Stimulated activated CD8-positive, alpha-beta memory T cell treated with anti-CD3 and anti-CD28 coated beads, Interleukin-7, amount 100 ng/mL, for 24 hours (primary cell): ENCODE measurements at regions not wholly inside any gene's neighbourhood (a gene's known extent, or its start where the extent isn't known, plus 50 kb on each side); places are given as distances from the start of the nearest gene placed in this dataset.
A peak's percentile ranks its signal among the peaks of the same experiment; 100 is the strongest.
"Not testable (repeated sequence)": the region's sequence is repeated elsewhere in the genome, so short reads cannot be mapped to it uniquely, and the experiment has no call there.

ENCODE experiments used
- DNase-seq: peaks from one replicate; pipeline ENCODE4 v3.0.0-alpha.2; 2020; ENCODE audit warnings: low read depth

GRCh38 chr6:8993111-8993510 lies 557.8 kb upstream of the SLC35B3 start:
- DNase-seq, result no peak

- DNase-seq, result no peak
These were observed 556.5 kb upstream of the SLC35B3 start for GRCh38 chr6:8991844-8992243.

- DNase-seq, result no peak
These were observed 554.7 kb upstream of the SLC35B3 start for GRCh38 chr6:8990075-8990474.

GRCh38 chr6:8983202-8983688 lies 547.9 kb upstream of the SLC35B3 start:
- DNase-seq, result peak; percentile 31

DNA sequence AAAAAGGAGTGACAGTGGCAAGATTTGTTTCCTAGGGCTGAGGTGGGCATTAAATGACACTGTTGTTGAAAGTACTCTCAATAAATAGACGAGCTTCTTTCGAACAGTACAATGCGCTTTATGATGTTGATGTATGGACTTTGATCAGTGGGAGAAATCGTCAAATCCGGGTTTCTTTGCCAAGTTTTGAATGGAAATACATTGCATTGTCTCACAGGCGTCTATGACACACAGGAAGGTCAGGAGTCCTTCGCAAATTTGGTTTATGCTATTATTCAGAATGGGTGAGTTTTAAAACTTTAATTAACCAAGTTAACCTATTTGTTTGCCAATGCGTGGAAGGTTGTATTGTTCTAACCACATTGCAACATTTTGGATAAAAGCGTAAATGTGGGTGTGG lies 547.3 kb upstream of the SLC35B3 start:
- no peak for DNase-seq

GRCh38 chr6:8973395-8973794 lies 538.0 kb upstream of the SLC35B3 start:
- no peak for DNase-seq

GRCh38 chr6:8969747-8970146 lies 534.4 kb upstream of the SLC35B3 start:
- DNase-seq, result no peak

DNA sequence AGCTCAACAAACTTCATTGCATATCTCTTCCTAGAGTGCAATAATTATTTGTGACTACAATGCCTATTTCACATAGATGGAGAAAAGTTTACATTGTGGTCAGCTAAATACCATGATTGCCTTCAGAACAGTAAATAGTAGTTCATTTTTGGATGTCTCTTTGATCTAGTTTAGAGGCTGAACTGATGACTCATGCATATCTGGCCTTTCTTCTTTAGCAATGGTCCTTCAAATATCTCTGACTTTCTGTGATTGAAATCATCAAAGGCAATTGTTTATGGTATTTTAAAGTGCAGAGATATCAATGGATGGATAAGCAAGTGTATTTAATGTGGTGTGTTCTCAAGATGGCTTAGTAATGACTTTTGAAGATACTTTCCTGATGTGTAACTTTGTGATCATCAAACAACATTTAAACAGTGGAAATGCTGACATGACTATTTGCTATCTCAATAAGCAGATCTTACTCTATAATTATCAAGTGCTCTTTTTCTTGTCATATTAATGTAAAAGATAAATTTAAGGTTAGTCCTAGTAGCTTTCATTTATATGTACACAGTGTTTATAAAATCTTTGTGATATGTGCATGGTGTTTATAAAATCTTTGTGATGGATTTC lies 523.7 kb upstream of the SLC35B3 start:
- DNase-seq, result no peak

- no peak for DNase-seq
These were observed 518.0 kb upstream of the SLC35B3 start for GRCh38 chr6:8953310-8953709.

- DNase-seq, result no peak
These were observed 513.4 kb upstream of the SLC35B3 start for GRCh38 chr6:8948733-8949132.

- DNase-seq, result no peak
These were observed 512.6 kb upstream of the SLC35B3 start for GRCh38 chr6:8947900-8948299.

DNA sequence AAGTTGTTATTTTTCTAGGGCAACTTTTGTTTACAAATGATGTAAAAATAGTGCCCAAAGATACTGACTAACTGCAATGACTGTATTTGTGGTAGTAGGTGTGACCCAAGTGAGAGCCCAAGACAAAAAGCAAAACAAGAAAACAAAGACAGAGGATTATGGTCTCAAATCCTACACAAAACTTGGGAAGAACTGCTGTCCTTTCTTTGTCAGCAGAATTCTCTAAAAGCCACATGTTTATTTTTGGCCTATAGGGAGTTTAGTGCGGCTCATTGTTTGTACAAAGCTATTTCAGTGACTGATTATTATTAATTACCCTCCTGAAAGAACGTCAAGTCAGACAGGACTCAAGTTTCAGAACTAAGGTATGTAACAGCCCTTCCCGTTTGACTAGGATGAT lies 509.2 kb upstream of the SLC35B3 start:
- DNase-seq, result no peak

GRCh38 chr6:8943073-8943472 lies 507.7 kb upstream of the SLC35B3 start:
- no peak for DNase-seq

DNA sequence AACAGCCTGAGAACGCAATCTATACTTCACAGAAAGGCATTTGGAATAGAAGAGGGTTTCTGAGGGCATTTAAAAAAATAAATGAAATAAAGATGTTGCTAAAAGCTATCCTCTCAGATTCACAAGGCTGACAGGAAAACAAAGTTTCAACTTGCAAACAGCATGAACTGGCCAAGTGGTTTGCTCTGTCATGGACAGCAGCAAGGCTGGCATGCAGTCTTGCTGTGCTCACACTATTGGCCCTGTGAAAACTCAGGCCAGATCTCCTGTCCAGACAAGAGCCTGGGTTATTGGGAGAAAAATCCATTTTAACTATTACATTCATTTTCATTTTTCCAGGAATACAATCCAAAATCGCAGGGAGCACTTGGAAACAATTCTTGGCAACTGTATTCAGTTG lies 506.2 kb upstream of the SLC35B3 start:
- DNase-seq, result no peak

DNA sequence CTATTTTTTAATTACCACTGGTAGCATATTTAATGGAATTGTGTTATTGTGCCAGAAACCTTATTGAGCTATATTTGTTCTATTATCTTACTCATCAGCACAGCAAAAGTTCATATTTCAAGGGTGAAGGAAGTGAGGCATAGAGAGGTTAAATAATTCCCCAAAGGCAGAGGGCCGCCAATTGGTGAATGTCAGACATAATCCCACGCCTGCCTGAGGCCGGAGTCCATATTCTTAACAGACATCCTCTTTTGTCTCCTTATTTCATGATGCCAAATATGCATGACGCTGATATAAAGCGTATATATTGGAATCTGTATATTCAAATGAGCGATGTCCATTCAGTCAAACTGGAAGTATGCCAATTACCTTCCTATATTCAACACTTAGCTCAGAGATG lies 505.0 kb upstream of the SLC35B3 start:
- no peak for DNase-seq

DNA sequence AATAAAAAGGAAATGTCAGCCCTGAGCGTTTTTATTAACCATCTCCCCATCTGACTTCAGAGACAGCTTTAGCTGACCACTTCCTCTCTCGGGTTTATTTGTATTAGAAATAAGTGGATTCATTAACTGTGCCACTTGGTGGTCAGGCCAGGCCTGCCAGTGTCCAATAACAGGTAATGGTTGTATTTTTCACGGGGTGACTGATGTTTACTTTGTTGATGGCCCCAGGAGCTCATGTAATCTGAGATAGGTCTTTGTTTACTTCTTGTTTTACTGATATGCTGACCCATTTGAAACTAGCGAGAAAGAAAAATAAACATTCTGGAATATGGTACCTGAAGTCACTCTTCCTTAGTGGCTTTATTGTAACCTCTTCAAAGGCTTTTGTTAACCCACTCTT lies 504.3 kb upstream of the SLC35B3 start:
- DNase-seq, result no peak

DNA sequence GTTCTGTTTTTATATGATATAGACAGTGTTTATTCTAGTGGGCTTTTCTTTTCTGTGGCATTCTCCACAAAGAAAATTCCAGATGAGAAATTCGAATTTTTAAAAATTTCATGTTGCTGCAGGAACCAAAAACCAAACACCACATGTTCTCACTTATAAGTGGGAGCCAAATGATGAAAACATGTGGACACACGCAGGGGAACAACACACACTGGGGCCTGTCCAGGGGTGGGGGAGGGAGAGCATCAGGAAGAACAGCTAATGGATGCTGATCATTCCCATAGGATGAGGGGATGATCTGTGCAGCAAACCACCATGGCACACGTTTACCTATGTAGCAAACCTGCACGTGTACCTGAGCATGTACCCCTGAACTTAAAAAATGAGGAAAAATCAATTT lies 499.0 kb upstream of the SLC35B3 start:
- no peak for DNase-seq

GRCh38 chr6:8930009-8930408 lies 494.7 kb upstream of the SLC35B3 start:
- DNase-seq, result no peak

GRCh38 chr6:8920244-8920643 lies 484.9 kb upstream of the SLC35B3 start:
- not testable (repeated sequence) for DNase-seq

DNA sequence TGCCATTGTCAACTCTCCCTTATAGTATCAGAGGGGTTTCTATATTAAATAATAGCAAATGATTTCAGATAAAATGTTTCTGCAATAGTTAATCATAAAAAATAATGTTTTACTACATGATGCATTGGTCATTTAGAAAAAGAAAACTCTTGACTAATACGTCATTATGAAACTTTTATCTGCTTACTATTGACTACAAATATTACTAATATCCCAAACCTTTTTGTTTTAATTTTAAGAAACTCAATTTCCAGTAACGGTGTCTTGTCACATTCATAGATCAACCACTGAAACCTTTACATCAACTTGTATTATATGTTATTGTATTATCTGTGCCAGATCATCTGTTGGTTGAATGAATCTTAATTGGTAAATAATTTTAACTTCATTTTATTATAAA lies 482.9 kb upstream of the SLC35B3 start:
- no peak for DNase-seq

- DNase-seq, result no peak
These were observed 479.4 kb upstream of the SLC35B3 start for GRCh38 chr6:8914700-8915099.

GRCh38 chr6:8908638-8909037 lies 473.3 kb upstream of the SLC35B3 start:
- DNase-seq, result no peak

DNA sequence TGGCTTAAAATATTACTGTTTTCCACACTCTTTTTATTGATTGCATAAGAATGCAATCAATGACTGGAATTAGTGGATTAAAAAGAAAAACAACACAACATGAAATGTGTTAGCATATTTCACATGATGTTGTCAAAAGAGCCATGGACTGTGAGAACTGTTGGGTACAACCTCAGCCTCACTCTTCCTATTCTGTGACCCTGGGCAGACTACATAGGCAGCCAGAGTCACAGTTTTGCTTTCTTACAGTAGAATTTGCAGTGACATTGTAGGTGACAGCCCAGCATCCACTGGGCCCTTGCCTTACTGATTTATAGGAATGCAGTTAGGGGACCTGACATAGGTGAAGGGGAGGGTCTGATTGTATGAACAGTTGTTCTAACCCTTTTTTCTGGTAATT lies 471.4 kb upstream of the SLC35B3 start:
- DNase-seq, result no peak

DNA sequence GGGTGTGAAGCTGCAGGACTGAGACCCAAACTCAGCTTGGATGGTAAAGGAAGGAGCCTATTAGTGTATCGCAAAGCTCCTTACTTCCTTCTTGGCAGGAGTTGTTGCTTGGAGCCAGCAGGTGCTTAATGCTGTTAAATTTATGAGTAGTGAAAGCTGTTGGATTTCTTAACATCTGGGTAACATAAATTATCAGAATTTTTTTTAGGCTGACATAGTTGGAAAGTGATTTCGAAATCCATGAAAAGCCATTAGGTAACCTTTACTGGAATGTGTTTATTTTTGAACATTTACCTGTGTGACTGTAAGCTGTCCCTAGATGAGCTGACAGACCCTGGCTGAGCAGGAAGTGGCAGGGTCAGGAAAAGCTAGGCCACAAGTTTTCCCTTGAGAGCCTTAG lies 470.4 kb upstream of the SLC35B3 start:
- no peak for DNase-seq

DNA sequence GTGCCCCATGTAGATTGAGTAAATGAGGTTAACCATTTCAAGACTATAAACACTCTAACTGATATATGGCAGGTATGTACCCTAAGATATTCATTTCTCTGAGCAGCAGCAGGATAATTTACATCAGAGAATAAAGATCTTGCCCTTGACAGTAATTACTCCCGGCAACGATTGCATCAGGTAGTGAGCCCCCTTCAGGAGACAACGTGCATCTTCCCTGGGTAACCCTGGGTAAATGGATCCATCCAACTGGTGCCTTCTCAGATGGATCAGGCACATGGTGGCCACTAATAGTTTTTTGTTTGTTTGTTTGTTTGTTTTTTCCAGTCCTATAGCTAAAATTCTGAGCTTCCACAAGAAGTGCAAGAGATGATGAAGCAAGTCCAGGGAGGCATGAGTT lies 469.4 kb upstream of the SLC35B3 start:
- DNase-seq, result no peak
